DND-41 (cell line): ENCODE measurements at regions not wholly inside any gene's neighbourhood (a gene's known extent, or its start where the extent isn't known, plus 50 kb on each side); places are given as distances from the start of the nearest gene placed in this dataset.

Experiments
- ATAC-seq: fragments of 200-7000 bp; cut with Tn5 transposase; 3 replicates; pipeline ENCODE4 v1.9.1; 2021; ENCODE audit warnings: low read depth; ENCODE audit not compliant: insufficient read depth
- DNase-seq: peaks from one replicate; pipeline ENCODE4 v3.0.0-alpha.2; 2020
- H2AFZ ChIP-seq: 2 replicates; pipeline ENCODE4 v1.6.0; 2012; ENCODE audit warnings: low read depth, low read length
- H3K27ac ChIP-seq: 2 replicates; pipeline ENCODE4 v1.5.1; 2012; ENCODE audit warnings: low read length, inconsistent platforms
- H3K27me3 ChIP-seq: fragments of 200-600 bp; sonication (generic); 2 replicates; pipeline ENCODE4 v1.6.0; 2012; ENCODE audit warnings: low read length, mild to moderate bottlenecking, inconsistent platforms; ENCODE audit not compliant: insufficient read depth, poor library complexity
- H3K36me3 ChIP-seq: 2 replicates; pipeline ENCODE4 v1.5.1; 2012; ENCODE audit warnings: low read length, inconsistent platforms; ENCODE audit not compliant: insufficient read depth
- H3K4me1 ChIP-seq: 2 replicates; pipeline ENCODE4 v1.5.1; 2012; ENCODE audit warnings: mild to moderate bottlenecking, low read length; ENCODE audit not compliant: insufficient read depth
- H3K4me2 ChIP-seq: 2 replicates; pipeline ENCODE4 v1.6.0; 2012; ENCODE audit warnings: mild to moderate bottlenecking, moderate library complexity, low read length, inconsistent platforms; ENCODE audit not compliant: insufficient read depth
- H3K4me3 ChIP-seq, 2 experiments: fragments of 200-600 bp in 1 of 2; shearing (Covaris generic) in 1 of 2; 2 replicates each; pipeline ENCODE4 v1.5.1; 2012 to 2016; ENCODE audit warnings: inconsistent platforms in 2 of 2, low read length in 2 of 2, mild to moderate bottlenecking in 2 of 2, low read depth in 1 of 2, moderate library complexity in 1 of 2
- H3K79me2 ChIP-seq: 2 replicates; pipeline ENCODE4 v1.6.0; 2012; ENCODE audit warnings: low read length, inconsistent platforms; ENCODE audit not compliant: insufficient read depth
- H3K9ac ChIP-seq: 2 replicates; pipeline ENCODE4 v1.6.0; 2012; ENCODE audit warnings: low read depth, mild to moderate bottlenecking, inconsistent platforms, low read length, moderate library complexity
- H3K9me3 ChIP-seq: 2 replicates; pipeline ENCODE4 v1.5.1; 2012; ENCODE audit warnings: low read length, moderate library complexity, mild to moderate bottlenecking, inconsistent platforms; ENCODE audit not compliant: insufficient read depth, severe bottlenecking
- H4K20me1 ChIP-seq: 2 replicates; pipeline ENCODE4 v1.6.0; 2012; ENCODE audit warnings: low read length; ENCODE audit not compliant: insufficient read depth
- EZH2 ChIP-seq: IDR thresholded peaks from 3 replicates; pipeline ENCODE4 v1.6.1; 2012; ENCODE audit warnings: borderline replicate concordance, low read depth, mild to moderate bottlenecking, moderate library complexity, low read length, inconsistent platforms; ENCODE audit not compliant: severe bottlenecking
- TF ChIP-seq, protein P1 (sequence below): IDR thresholded peaks from 2 replicates; pipeline ENCODE4 v1.5.1; 2012; ENCODE audit warnings: borderline replicate concordance, low read length, moderate library complexity, mild to moderate bottlenecking; ENCODE audit not compliant: poor library complexity, severe bottlenecking; ENCODE audit errors: extremely low read depth

DNA sequence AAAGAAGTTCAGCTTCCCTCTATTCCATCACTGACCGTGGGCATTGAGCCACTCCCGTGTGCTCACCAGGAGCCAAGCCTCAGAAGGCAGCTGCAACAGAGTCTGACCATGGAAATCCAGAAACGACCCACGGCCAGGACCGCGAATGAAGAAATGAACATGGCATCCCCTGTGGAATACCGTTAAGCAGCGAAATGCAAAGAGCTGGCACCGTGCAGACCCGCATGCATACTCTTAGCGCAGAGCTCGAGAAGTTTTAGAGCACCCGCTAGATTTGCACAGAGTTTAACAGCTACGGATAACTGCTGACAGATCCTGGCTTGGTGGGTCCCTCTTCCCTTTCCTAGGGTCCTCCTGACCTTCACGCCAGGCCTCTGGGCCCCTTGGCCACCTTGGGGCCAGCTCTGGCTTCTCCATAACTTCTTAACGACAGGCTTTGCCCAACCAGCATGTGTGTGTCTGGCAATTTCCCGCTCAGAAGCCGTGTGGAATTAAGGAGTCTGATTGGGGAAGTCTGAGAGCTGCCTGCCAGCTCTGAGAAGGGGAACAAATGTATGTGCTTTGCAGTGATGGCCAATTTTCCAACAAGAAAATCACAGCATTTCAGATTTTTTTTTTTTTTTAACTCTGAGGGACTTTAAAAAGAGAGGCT, 75.3 kb upstream of the COL5A1 start:
- no peaks in the 10 kb centered on the region for H3K79me2 ChIP-seq
- no peak overlapping the region for H3K4me2 ChIP-seq
- H3K9me3 ChIP-seq: no peaks in the 10 kb centered on the region
- H3K9ac ChIP-seq: no peak overlapping the region
- H3K36me3 ChIP-seq: no peaks in the 10 kb centered on the region
- no peak for DNase-seq
- H3K4me1 ChIP-seq: no peaks in the 10 kb centered on the region
- H2AFZ ChIP-seq: no peak overlapping the region
- no peak for ATAC-seq
- H3K4me3 ChIP-seq: no peak overlapping the region
- H4K20me1 ChIP-seq: no peaks in the 10 kb centered on the region
- TF ChIP-seq, protein P1, sequence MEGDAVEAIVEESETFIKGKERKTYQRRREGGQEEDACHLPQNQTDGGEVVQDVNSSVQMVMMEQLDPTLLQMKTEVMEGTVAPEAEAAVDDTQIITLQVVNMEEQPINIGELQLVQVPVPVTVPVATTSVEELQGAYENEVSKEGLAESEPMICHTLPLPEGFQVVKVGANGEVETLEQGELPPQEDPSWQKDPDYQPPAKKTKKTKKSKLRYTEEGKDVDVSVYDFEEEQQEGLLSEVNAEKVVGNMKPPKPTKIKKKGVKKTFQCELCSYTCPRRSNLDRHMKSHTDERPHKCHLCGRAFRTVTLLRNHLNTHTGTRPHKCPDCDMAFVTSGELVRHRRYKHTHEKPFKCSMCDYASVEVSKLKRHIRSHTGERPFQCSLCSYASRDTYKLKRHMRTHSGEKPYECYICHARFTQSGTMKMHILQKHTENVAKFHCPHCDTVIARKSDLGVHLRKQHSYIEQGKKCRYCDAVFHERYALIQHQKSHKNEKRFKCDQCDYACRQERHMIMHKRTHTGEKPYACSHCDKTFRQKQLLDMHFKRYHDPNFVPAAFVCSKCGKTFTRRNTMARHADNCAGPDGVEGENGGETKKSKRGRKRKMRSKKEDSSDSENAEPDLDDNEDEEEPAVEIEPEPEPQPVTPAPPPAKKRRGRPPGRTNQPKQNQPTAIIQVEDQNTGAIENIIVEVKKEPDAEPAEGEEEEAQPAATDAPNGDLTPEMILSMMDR: no peak
- no peak for TF ChIP-seq EZH2
- H3K27me3 ChIP-seq: no peaks in the 10 kb centered on the region
- no peak overlapping the region for H3K27ac ChIP-seq

DNA sequence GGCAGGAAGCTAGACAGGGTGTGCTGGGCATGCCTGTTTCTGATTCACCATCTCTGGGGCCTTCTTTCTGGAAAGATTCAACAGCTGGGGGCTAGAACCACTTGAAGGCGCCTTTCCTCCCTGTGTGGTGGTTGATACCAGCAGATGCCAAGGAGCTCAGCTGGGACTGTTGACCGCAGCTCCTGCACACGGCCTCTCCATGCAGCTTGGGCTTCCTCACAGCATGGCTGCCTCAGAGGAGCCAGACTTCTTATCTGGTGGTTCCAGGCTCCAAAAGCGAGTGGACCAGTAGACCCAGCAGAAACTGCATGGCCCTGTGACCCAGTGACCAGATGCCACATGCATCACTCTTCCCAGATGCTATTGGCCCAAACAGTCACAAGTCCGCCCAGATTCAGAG, 74.7 kb upstream of the COL5A1 start:
- TF ChIP-seq, protein P1: no peak
- no peak for TF ChIP-seq EZH2
- Histone ChIP-seq H4K20me1 (no peaks in the 10 kb centered on the region), H3K9me3 (no peaks in the 10 kb centered on the region), H3K36me3 (no peaks in the 10 kb centered on the region), H2AFZ (no peak overlapping the region), H3K4me1 (no peaks in the 10 kb centered on the region), H3K79me2 (no peaks in the 10 kb centered on the region), H3K4me2 (no peak overlapping the region), H3K27ac (no peak overlapping the region), H3K27me3 (no peaks in the 10 kb centered on the region), H3K9ac (no peak overlapping the region), H3K4me3 (no peak overlapping the region)
- DNase-seq (no peak), ATAC-seq (no peak)

DNA sequence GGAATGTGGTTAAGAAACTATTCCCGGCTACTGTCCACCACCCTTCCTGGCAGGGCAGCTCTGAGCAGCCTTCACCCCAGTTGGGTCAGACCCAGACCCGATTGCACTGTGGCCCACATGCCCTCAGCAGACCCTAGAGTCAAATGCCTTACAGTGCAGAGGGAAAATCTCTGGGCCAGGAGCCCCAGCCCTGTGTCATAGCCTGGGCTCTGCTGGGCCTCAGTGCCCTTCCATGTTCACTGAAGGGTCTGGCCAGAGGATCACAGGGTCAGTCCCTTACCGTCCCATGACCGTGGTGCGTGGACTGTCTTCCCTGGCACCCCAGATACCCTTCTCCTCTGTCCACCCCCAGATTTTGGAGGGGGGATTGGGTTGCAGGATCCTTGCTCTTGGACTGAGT, 73.5 kb upstream of the COL5A1 start:
- TF ChIP-seq EZH2: no peak
- TF ChIP-seq, protein P1: no peak
- Histone ChIP-seq H4K20me1 (no peaks in the 10 kb centered on the region), H3K4me1 (no peaks in the 10 kb centered on the region), H3K4me2 (no peak overlapping the region), H3K36me3 (no peaks in the 10 kb centered on the region), H3K27me3 (no peaks in the 10 kb centered on the region), H3K9ac (no peak overlapping the region), H3K79me2 (no peaks in the 10 kb centered on the region), H2AFZ (no peak overlapping the region), H3K27ac (no peak overlapping the region), H3K9me3 (no peaks in the 10 kb centered on the region), H3K4me3 (no peak overlapping the region)
- no peak for DNase-seq
- ATAC-seq: no peak

- Histone ChIP-seq H3K27ac (no peak overlapping the region), H3K4me2 (no peak overlapping the region), H3K79me2 (no peaks in the 10 kb centered on the region), H3K9ac (no peak overlapping the region), H2AFZ (no peak overlapping the region), H3K36me3 (no peaks in the 10 kb centered on the region), H3K4me1 (no peaks in the 10 kb centered on the region), H3K27me3 (no peaks in the 10 kb centered on the region), H3K9me3 (no peaks in the 10 kb centered on the region), H3K4me3 (no peak overlapping the region), H4K20me1 (no peaks in the 10 kb centered on the region)
- ATAC-seq (no peak), DNase-seq (no peak)
- TF ChIP-seq, protein P1: no peak
- no peak for TF ChIP-seq EZH2
These were observed 72.8 kb upstream of the COL5A1 start for GRCh38 chr9:134568811-134569210.
